ENCODE measurements at regions not wholly inside any gene's neighbourhood (a gene's known extent, or its start where the extent isn't known, plus 50 kb on each side); places are given as distances from the start of the nearest gene placed in this dataset.

DNA sequence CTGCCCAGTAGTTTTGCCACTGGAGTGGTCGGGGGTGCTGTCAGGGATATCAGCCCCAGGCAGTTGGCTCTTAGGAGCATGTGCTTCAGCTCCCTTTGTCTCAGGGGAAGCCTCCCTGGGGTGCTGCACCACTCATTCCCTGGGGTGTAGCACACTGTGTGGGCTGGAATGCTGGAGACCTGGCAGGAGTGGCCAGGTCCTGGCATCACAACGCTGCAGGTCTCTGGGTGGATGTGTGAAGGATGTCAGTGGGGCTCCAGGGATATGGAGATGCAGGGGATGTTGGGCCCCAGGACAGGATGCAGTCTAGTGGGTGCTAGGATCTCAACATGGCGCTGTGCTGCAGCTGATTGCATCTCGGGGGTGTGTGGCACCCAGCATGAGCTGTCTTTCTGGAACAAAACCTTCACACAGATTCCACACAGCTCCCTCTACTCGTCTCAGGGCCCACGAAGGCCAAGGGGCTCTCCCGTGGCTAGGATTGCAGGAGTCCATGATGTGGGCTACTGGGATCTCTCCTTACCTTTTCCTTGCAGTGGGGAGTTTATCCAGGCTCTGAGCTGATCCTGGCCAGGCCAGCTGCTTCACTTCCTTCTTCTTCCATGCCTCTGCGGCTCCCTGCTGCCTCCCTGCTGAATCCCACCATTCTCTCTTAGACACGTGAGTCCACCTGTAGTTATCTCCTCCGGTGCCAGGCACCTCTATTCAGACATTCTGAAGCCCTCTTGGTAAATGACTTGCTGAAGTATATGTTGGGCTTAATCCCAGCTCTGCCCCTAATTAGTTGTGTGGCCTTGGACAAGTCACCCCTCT is 295.1 kb downstream of the RPS24 start:
- Histone ChIP-seq H3K4me1 (ENCODE audit: control insufficient read depth in 3 of 3, insufficient read depth in 3 of 3, low read length in 3 of 3) (peaks cover 0 to 6% (median 2%) of the 10 kb centered on the region in 3 donors), H3K27me3 (ENCODE audit: control insufficient read depth in 3 of 3, insufficient read depth in 3 of 3, low read length in 3 of 3) (no peaks in the 10 kb centered on the region), H3K36me3 (ENCODE audit: control insufficient read depth in 3 of 3, insufficient read depth in 3 of 3, low read length in 3 of 3) (no peaks in the 10 kb centered on the region), H3K9ac (ENCODE audit: low read depth in 1 of 3, low read length in 3 of 3) (no peak overlapping the region), H3K4me3 (ENCODE audit: low read length in 3 of 3) (no peak overlapping the region), H3K9me3 (ENCODE audit: control insufficient read depth in 3 of 3, low read length in 3 of 3) (peaks cover 0 to 5% (median 4%) of the 10 kb centered on the region in 3 donors), H3K27ac (ENCODE audit: low read depth, low read length) (no peak overlapping the region)

GRCh38 chr10:78330884-78331283 is 297.2 kb downstream of the RPS24 start:
- H3K9ac ChIP-seq (ENCODE audit: low read depth in 1 of 3, low read length in 3 of 3): no peak overlapping the region
- H3K27ac ChIP-seq (ENCODE audit: low read depth, low read length): no peak overlapping the region
- peaks cover 0 to 5% (median 4%) of the 10 kb centered on the region in 3 donors for H3K9me3 ChIP-seq (ENCODE audit: control insufficient read depth in 3 of 3, low read length in 3 of 3)
- H3K4me1 ChIP-seq (ENCODE audit: control insufficient read depth in 3 of 3, insufficient read depth in 3 of 3, low read length in 3 of 3): peaks cover 9 to 21% (median 16%) of the 10 kb centered on the region in 3 donors
- H3K36me3 ChIP-seq (ENCODE audit: control insufficient read depth in 3 of 3, insufficient read depth in 3 of 3, low read length in 3 of 3): no peaks in the 10 kb centered on the region
- H3K4me3 ChIP-seq (ENCODE audit: low read length in 3 of 3): no peak overlapping the region
- H3K27me3 ChIP-seq (ENCODE audit: control insufficient read depth in 3 of 3, insufficient read depth in 3 of 3, low read length in 3 of 3): no peaks in the 10 kb centered on the region

GRCh38 chr10:78331391-78331922 is 297.8 kb downstream of the RPS24 start:
- no peak overlapping the region for H3K27ac ChIP-seq (ENCODE audit: low read depth, low read length)
- H3K27me3 ChIP-seq (ENCODE audit: control insufficient read depth in 3 of 3, insufficient read depth in 3 of 3, low read length in 3 of 3): no peaks in the 10 kb centered on the region
- H3K4me1 ChIP-seq (ENCODE audit: control insufficient read depth in 3 of 3, insufficient read depth in 3 of 3, low read length in 3 of 3): peaks cover 15 to 27% (median 22%) of the 10 kb centered on the region in 3 donors
- H3K9ac ChIP-seq (ENCODE audit: low read depth in 1 of 3, low read length in 3 of 3): no peak overlapping the region
- H3K9me3 ChIP-seq (ENCODE audit: control insufficient read depth in 3 of 3, low read length in 3 of 3): peaks cover 0 to 5% (median 1%) of the 10 kb centered on the region in 3 donors
- no peaks in the 10 kb centered on the region for H3K36me3 ChIP-seq (ENCODE audit: control insufficient read depth in 3 of 3, insufficient read depth in 3 of 3, low read length in 3 of 3)
- no peak overlapping the region for H3K4me3 ChIP-seq (ENCODE audit: low read length in 3 of 3)

DNA sequence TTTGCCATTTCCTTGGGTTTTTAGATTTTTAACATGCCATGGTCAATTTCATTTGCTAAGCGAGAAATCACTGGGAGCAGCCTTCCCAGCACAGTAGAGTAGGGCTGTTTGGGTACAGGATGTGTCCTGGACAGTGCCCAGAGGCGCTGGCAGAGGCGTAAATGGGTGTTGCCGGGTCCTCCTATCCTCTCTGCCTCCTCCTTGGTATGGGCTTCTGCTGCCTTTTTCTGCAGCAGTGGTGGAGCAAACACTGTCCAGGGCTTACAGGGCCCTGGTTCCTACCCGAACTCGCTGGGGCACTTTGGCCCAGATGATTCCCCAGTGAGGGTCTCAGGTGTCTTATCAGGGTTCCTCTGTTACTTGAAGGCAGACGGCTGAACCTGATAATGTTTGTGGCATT is 298.3 kb downstream of the RPS24 start:
- Histone ChIP-seq H3K4me1 (ENCODE audit: control insufficient read depth in 3 of 3, insufficient read depth in 3 of 3, low read length in 3 of 3) (peaks cover 18 to 30% (median 25%) of the 10 kb centered on the region in 3 donors), H3K27ac (ENCODE audit: low read depth, low read length) (no peak overlapping the region), H3K27me3 (ENCODE audit: control insufficient read depth in 3 of 3, insufficient read depth in 3 of 3, low read length in 3 of 3) (no peaks in the 10 kb centered on the region), H3K4me3 (ENCODE audit: low read length in 3 of 3) (no peak overlapping the region), H3K9me3 (ENCODE audit: control insufficient read depth in 3 of 3, low read length in 3 of 3) (peaks cover 0 to 5% (median 0%) of the 10 kb centered on the region in 3 donors), H3K36me3 (ENCODE audit: control insufficient read depth in 3 of 3, insufficient read depth in 3 of 3, low read length in 3 of 3) (no peaks in the 10 kb centered on the region), H3K9ac (ENCODE audit: low read depth in 1 of 3, low read length in 3 of 3) (no peak overlapping the region)

- no peaks in the 10 kb centered on the region for H3K27me3 ChIP-seq (ENCODE audit: control insufficient read depth in 3 of 3, insufficient read depth in 3 of 3, low read length in 3 of 3)
- peaks cover 18 to 30% (median 27%) of the 10 kb centered on the region in 3 donors for H3K4me1 ChIP-seq (ENCODE audit: control insufficient read depth in 3 of 3, insufficient read depth in 3 of 3, low read length in 3 of 3)
- H3K27ac ChIP-seq (ENCODE audit: low read depth, low read length): no peak overlapping the region
- H3K9me3 ChIP-seq (ENCODE audit: control insufficient read depth in 3 of 3, low read length in 3 of 3): peaks cover 0 to 3% (median 0%) of the 10 kb centered on the region in 3 donors
- no peak overlapping the region for H3K9ac ChIP-seq (ENCODE audit: low read depth in 1 of 3, low read length in 3 of 3)
- H3K4me3 ChIP-seq (ENCODE audit: low read length in 3 of 3): no peak overlapping the region
- H3K36me3 ChIP-seq (ENCODE audit: control insufficient read depth in 3 of 3, insufficient read depth in 3 of 3, low read length in 3 of 3): no peaks in the 10 kb centered on the region
Measured at GRCh38 chr10:78332657-78333056, 299.0 kb downstream of the RPS24 start.

GRCh38 chr10:78333362-78334143 is 299.9 kb downstream of the RPS24 start:
- Histone ChIP-seq H3K4me3 (ENCODE audit: low read length in 3 of 3) (no peak overlapping the region), H3K9ac (ENCODE audit: low read depth in 1 of 3, low read length in 3 of 3) (no peak overlapping the region), H3K27ac (ENCODE audit: low read depth, low read length) (no peak overlapping the region), H3K9me3 (ENCODE audit: control insufficient read depth in 3 of 3, low read length in 3 of 3) (no peaks in the 10 kb centered on the region), H3K4me1 (ENCODE audit: control insufficient read depth in 3 of 3, insufficient read depth in 3 of 3, low read length in 3 of 3) (peaks cover 21 to 30% (median 29%) of the 10 kb centered on the region in 3 donors), H3K36me3 (ENCODE audit: control insufficient read depth in 3 of 3, insufficient read depth in 3 of 3, low read length in 3 of 3) (no peaks in the 10 kb centered on the region), H3K27me3 (ENCODE audit: control insufficient read depth in 3 of 3, insufficient read depth in 3 of 3, low read length in 3 of 3) (no peaks in the 10 kb centered on the region)

DNA sequence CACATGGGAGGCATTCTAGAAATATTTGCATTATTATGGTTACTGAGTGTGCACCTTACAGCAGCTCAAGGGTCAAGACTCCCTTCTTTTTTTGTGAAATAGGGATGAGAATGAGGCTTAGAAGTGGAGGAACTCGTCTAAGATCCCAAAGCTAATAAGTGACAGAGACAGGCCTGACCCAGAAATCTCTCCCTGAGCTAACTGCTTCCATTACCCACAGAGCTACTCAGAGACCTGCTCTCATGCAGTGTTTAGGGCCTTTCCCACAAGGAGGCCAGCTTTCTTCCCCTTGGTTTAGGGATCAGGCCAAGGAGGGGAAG is 301.7 kb downstream of the RPS24 start:
- Histone ChIP-seq H3K27ac (ENCODE audit: low read depth, low read length) (no peak overlapping the region), H3K9me3 (ENCODE audit: control insufficient read depth in 3 of 3, low read length in 3 of 3) (no peaks in the 10 kb centered on the region), H3K4me1 (ENCODE audit: control insufficient read depth in 3 of 3, insufficient read depth in 3 of 3, low read length in 3 of 3) (peaks cover 27 to 40% (median 32%) of the 10 kb centered on the region in 3 donors), H3K27me3 (ENCODE audit: control insufficient read depth in 3 of 3, insufficient read depth in 3 of 3, low read length in 3 of 3) (no peaks in the 10 kb centered on the region), H3K9ac (ENCODE audit: low read depth in 1 of 3, low read length in 3 of 3) (peak overlapping the region in 1 of 3 donors; percentile 27), H3K4me3 (ENCODE audit: low read length in 3 of 3) (peak overlapping the region in 1 of 3 donors; percentile 35), H3K36me3 (ENCODE audit: control insufficient read depth in 3 of 3, insufficient read depth in 3 of 3, low read length in 3 of 3) (no peaks in the 10 kb centered on the region)

GRCh38 chr10:78335691-78336401 is 302.2 kb downstream of the RPS24 start:
- peak overlapping the region; percentile 13 for H3K27ac ChIP-seq (ENCODE audit: low read depth, low read length)
- H3K9me3 ChIP-seq (ENCODE audit: control insufficient read depth in 3 of 3, low read length in 3 of 3): no peaks in the 10 kb centered on the region
- H3K9ac ChIP-seq (ENCODE audit: low read depth in 1 of 3, low read length in 3 of 3): peak overlapping the region in 1 of 3 donors; percentile 27
- peaks cover 27 to 40% (median 32%) of the 10 kb centered on the region in 3 donors for H3K4me1 ChIP-seq (ENCODE audit: control insufficient read depth in 3 of 3, insufficient read depth in 3 of 3, low read length in 3 of 3)
- peak overlapping the region in 1 of 3 donors; percentile 35 for H3K4me3 ChIP-seq (ENCODE audit: low read length in 3 of 3)
- no peaks in the 10 kb centered on the region for H3K27me3 ChIP-seq (ENCODE audit: control insufficient read depth in 3 of 3, insufficient read depth in 3 of 3, low read length in 3 of 3)
- no peaks in the 10 kb centered on the region for H3K36me3 ChIP-seq (ENCODE audit: control insufficient read depth in 3 of 3, insufficient read depth in 3 of 3, low read length in 3 of 3)

DNA sequence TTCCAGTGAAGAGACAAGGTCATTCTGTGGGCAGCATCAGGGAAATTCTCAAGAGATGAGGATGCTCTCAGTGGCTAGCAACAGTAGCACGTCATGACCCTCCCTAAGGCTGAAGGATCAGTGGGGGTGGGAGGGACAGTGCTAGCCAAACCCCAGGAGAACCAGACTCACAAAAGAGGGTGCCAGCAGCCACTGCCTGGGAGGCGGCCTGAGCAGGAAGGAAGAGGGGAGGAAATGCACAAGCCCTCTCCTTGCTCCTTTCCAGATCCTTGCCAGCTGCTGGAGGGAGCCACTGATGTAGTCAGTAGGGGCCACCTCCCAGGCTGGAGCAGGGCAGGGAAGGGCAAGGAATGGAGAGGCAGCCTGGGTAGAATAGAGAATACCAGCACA is 302.7 kb downstream of the RPS24 start:
- H3K27me3 ChIP-seq (ENCODE audit: control insufficient read depth in 3 of 3, insufficient read depth in 3 of 3, low read length in 3 of 3): no peaks in the 10 kb centered on the region
- H3K4me1 ChIP-seq (ENCODE audit: control insufficient read depth in 3 of 3, insufficient read depth in 3 of 3, low read length in 3 of 3): peaks cover 27 to 40% (median 30%) of the 10 kb centered on the region in 3 donors
- no peaks in the 10 kb centered on the region for H3K36me3 ChIP-seq (ENCODE audit: control insufficient read depth in 3 of 3, insufficient read depth in 3 of 3, low read length in 3 of 3)
- peak overlapping the region; percentile 13 for H3K27ac ChIP-seq (ENCODE audit: low read depth, low read length)
- H3K4me3 ChIP-seq (ENCODE audit: low read length in 3 of 3): no peak overlapping the region
- H3K9me3 ChIP-seq (ENCODE audit: control insufficient read depth in 3 of 3, low read length in 3 of 3): no peaks in the 10 kb centered on the region
- H3K9ac ChIP-seq (ENCODE audit: low read depth in 1 of 3, low read length in 3 of 3): no peak overlapping the region
